IMR-90 (cell line): ENCODE measurements at regions not wholly inside any gene's neighbourhood (a gene's known extent, or its start where the extent isn't known, plus 50 kb on each side); places are given as distances from the start of the nearest gene placed in this dataset.

ENCODE experiments used
- POLR2A ChIP-seq: IDR thresholded peaks from 2 replicates; pipeline ENCODE4 v1.6.1; 2012; ENCODE audit warnings: mild to moderate bottlenecking, low read depth, low read length
- TF ChIP-seq, protein P1 (sequence below): conservative IDR thresholded peaks from 2 replicates; pipeline ENCODE4 v1.5.1; 2012; ENCODE audit warnings: mild to moderate bottlenecking, low read depth, low read length, improper control_type of control experiment

DNA sequence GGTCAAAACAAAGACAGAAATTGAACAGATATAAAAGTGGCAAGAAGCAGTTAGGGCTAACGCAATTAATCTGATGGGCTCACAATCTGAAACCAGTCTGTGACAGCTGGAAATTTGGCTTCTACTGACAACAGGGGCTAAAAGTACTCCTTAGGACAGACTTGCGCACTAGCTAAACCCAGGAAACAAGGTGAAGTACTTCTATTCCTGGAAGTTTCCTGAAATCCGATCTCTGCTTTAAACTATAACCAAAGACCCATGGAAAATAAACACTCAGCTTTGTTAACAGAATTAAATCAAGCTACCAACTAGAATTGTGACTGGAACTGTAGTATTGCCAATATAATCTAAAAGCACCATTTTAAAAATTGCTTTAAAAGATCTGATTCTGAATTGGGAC is 520.2 kb upstream of the ZWINT start:
- TF ChIP-seq, protein P1, sequence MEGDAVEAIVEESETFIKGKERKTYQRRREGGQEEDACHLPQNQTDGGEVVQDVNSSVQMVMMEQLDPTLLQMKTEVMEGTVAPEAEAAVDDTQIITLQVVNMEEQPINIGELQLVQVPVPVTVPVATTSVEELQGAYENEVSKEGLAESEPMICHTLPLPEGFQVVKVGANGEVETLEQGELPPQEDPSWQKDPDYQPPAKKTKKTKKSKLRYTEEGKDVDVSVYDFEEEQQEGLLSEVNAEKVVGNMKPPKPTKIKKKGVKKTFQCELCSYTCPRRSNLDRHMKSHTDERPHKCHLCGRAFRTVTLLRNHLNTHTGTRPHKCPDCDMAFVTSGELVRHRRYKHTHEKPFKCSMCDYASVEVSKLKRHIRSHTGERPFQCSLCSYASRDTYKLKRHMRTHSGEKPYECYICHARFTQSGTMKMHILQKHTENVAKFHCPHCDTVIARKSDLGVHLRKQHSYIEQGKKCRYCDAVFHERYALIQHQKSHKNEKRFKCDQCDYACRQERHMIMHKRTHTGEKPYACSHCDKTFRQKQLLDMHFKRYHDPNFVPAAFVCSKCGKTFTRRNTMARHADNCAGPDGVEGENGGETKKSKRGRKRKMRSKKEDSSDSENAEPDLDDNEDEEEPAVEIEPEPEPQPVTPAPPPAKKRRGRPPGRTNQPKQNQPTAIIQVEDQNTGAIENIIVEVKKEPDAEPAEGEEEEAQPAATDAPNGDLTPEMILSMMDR = no peak
- no peak for TF ChIP-seq POLR2A
